ENCODE measurements at regions not wholly inside any gene's neighbourhood (a gene's known extent, or its start where the extent isn't known, plus 50 kb on each side); places are given as distances from the start of the nearest gene placed in this dataset.
A peak's percentile ranks its signal among the peaks of the same experiment; 100 is the strongest.

- H3K4me3 ChIP-seq: no peak overlapping the region
- H3K27ac ChIP-seq: peak overlapping the region; percentile 50 to 90
- no peaks in the 10 kb centered on the region for H3K36me3 ChIP-seq
- no peak for TF ChIP-seq CTCF (IDR thresholded peaks at IDR 0.05)
- ATAC-seq (ENCODE audit: insufficient number of reproducible peaks, low FRiP score, low read depth) (no peak), DNase-seq (ENCODE audit: low spot score) (no peak)
- no peaks in the 10 kb centered on the region for H3K27me3 ChIP-seq (replicated peaks; ENCODE audit: insufficient read depth)
- peaks cover 8 to 27% of the 10 kb centered on the region in 2 donors for H3K4me1 ChIP-seq (ENCODE audit: control insufficient read depth in 1 of 2, low read depth in 2 of 2)
- H3K9me3 ChIP-seq: no peaks in the 10 kb centered on the region
Measured at GRCh38 chr3:115399750-115400149, 223.6 kb upstream of the GAP43 start.

- H3K4me3 ChIP-seq: peak overlapping the region; percentile 20
- no peaks in the 10 kb centered on the region for H3K9me3 ChIP-seq
- peak; percentile 87 for ATAC-seq (ENCODE audit: insufficient number of reproducible peaks, low FRiP score, low read depth)
- no peaks in the 10 kb centered on the region for H3K27me3 ChIP-seq (replicated peaks; ENCODE audit: insufficient read depth)
- DNase-seq (ENCODE audit: low spot score): peak; percentile 15
- no peaks in the 10 kb centered on the region for H3K36me3 ChIP-seq
- TF ChIP-seq CTCF (IDR thresholded peaks at IDR 0.05): no peak
- peaks cover 8 to 27% of the 10 kb centered on the region in 2 donors for H3K4me1 ChIP-seq (ENCODE audit: control insufficient read depth in 1 of 2, low read depth in 2 of 2)
- peak overlapping the region; percentile 88 to 90 for H3K27ac ChIP-seq
Measured at GRCh38 chr3:115401298-115401697, 222.0 kb upstream of the GAP43 start.

GRCh38 chr3:115401851-115402501, 221.3 kb upstream of the GAP43 start:
- H3K36me3 ChIP-seq: no peaks in the 10 kb centered on the region
- no peaks in the 10 kb centered on the region for H3K27me3 ChIP-seq (replicated peaks; ENCODE audit: insufficient read depth)
- TF ChIP-seq CTCF (IDR thresholded peaks at IDR 0.05): no peak
- H3K27ac ChIP-seq: peak overlapping the region; percentile 88 to 90
- no peak for DNase-seq (ENCODE audit: low spot score)
- peak overlapping the region; percentile 20 for H3K4me3 ChIP-seq
- ATAC-seq (ENCODE audit: insufficient number of reproducible peaks, low FRiP score, low read depth): peak; percentile 75
- H3K4me1 ChIP-seq (ENCODE audit: control insufficient read depth in 1 of 2, low read depth in 2 of 2): peaks cover 8 to 27% of the 10 kb centered on the region in 2 donors
- H3K9me3 ChIP-seq: no peaks in the 10 kb centered on the region

- Histone ChIP-seq H3K27ac (peak overlapping the region; percentile 88 to 90), H3K4me3 (no peak overlapping the region), H3K36me3 (no peaks in the 10 kb centered on the region), H3K27me3 (replicated peaks; ENCODE audit: insufficient read depth) (no peaks in the 10 kb centered on the region), H3K4me1 (ENCODE audit: control insufficient read depth in 1 of 2, low read depth in 2 of 2) (peaks cover 8 to 27% of the 10 kb centered on the region in 2 donors), H3K9me3 (no peaks in the 10 kb centered on the region)
- ATAC-seq (ENCODE audit: insufficient number of reproducible peaks, low FRiP score, low read depth) (no peak), DNase-seq (ENCODE audit: low spot score) (no peak)
- no peak for TF ChIP-seq CTCF (IDR thresholded peaks at IDR 0.05)
Measured at GRCh38 chr3:115402651-115403050, 220.7 kb upstream of the GAP43 start.

GRCh38 chr3:115403786-115404185, 219.5 kb upstream of the GAP43 start:
- no peak overlapping the region for H3K27ac ChIP-seq
- no peak overlapping the region for H3K4me3 ChIP-seq
- no peaks in the 10 kb centered on the region for H3K9me3 ChIP-seq
- H3K4me1 ChIP-seq (ENCODE audit: control insufficient read depth in 1 of 2, low read depth in 2 of 2): peaks cover 8 to 27% of the 10 kb centered on the region in 2 donors
- no peaks in the 10 kb centered on the region for H3K36me3 ChIP-seq
- TF ChIP-seq CTCF (IDR thresholded peaks at IDR 0.05): no peak
- ATAC-seq (ENCODE audit: insufficient number of reproducible peaks, low FRiP score, low read depth) (no peak), DNase-seq (ENCODE audit: low spot score) (no peak)
- no peaks in the 10 kb centered on the region for H3K27me3 ChIP-seq (replicated peaks; ENCODE audit: insufficient read depth)

All from thoracic aorta (tissue), 2 donors.